ENCODE measurements at regions not wholly inside any gene's neighbourhood (a gene's known extent, or its start where the extent isn't known, plus 50 kb on each side); places are given as distances from the start of the nearest gene placed in this dataset.

- Mint-ChIP-seq H3K9me3 (peaks cover 0 to 2% of the 10 kb centered on the region in 2 experiments; a peak in 2 of 5 replicates), H3K27ac (peak overlapping the region in 2 of 3 experiments; percentile 42 to 83; a peak in 1 of 7 replicates), H3K27me3 (ENCODE audit: low read depth) (no peaks in the 10 kb centered on the region; the same call in 1 of the 2 replicates), H3K4me1 (peaks cover 3 to 4% of the 10 kb centered on the region in 2 experiments; a peak in 3 of 4 replicates), H3K4me3 (no peak overlapping the region), H3K36me3 (ENCODE audit: insufficient read depth in 1 of 3, low read depth in 3 of 3) (peaks cover 0 to 5% (median 2%) of the 10 kb centered on the region in 3 experiments; a peak in 3 of 7 replicates)
- Histone ChIP-seq H4K5ac (ENCODE audit: insufficient read length, low read depth, low read length) (no peak overlapping the region), H2BK120ac (ENCODE audit: low read depth, low read length, poor library complexity, severe bottlenecking) (no peak overlapping the region), H3K27ac (ENCODE audit: insufficient read length, low read depth, low read length) (no peak overlapping the region), H3K27me3 (ENCODE audit: insufficient read depth, low read length) (no peaks in the 10 kb centered on the region), H3K23me2 (ENCODE audit: insufficient read length, low read depth, low read length, poor library complexity, severe bottlenecking) (no peaks in the 10 kb centered on the region), H2BK12ac (ENCODE audit: insufficient read length, low read depth, low read length) (no peak overlapping the region), H4K20me1 (ENCODE audit: control insufficient read depth, insufficient read depth, insufficient read length) (peaks cover under 1% of the 10 kb centered on the region), H3K56ac (ENCODE audit: insufficient read length, low read depth, low read length) (no peak overlapping the region), H3K79me1 (ENCODE audit: insufficient read depth, low read depth, low read length, poor library complexity, severe bottlenecking) (no peaks in the 10 kb centered on the region), H3K18ac (ENCODE audit: insufficient read length, low read depth, low read length) (no peak overlapping the region), H2BK15ac (ENCODE audit: low read depth, low read length) (no peak overlapping the region), H4K8ac (replicated peaks; ENCODE audit: insufficient read length, low read depth, low read length) (no peak overlapping the region), H3K9ac (ENCODE audit: extremely low read depth, insufficient read length, low read length) (no peak overlapping the region), H3K4me2 (ENCODE audit: insufficient read depth, insufficient read length, low read length) (no peak overlapping the region), H2AFZ (ENCODE audit: low read length) (no peak overlapping the region), H2BK5ac (ENCODE audit: insufficient read length, low read length) (no peak overlapping the region), H3K14ac (ENCODE audit: insufficient read depth, low read length) (peak overlapping the region; percentile 40; the same call in 1 of the 2 replicates), H2AK5ac (ENCODE audit: insufficient read length, low read length) (no peak overlapping the region), H4K91ac (ENCODE audit: insufficient read length, low read depth, low read length) (no peak overlapping the region), H3K79me2 (ENCODE audit: insufficient read depth, low read length) (no peaks in the 10 kb centered on the region), H3K4ac (ENCODE audit: low read depth, low read length) (no peak overlapping the region), H2BK20ac (ENCODE audit: low read depth, low read length, poor library complexity, severe bottlenecking) (no peak overlapping the region), H3K23ac (ENCODE audit: insufficient read length, low read depth, low read length) (no peak overlapping the region), H3K4me1 (ENCODE audit: insufficient read depth, low read length) (no peaks in the 10 kb centered on the region), H3T11ph (ENCODE audit: low read length) (no peak overlapping the region), H3K9me3 (ENCODE audit: control insufficient read depth, low read depth, low read length) (no peaks in the 10 kb centered on the region)
- no CpG with 5 or more reads among the region's 3 CpGs for WGBS (ENCODE audit: extremely low coverage, insufficient read length, low lambda C conversion rate)
- TF ChIP-seq CTCF (conservative IDR thresholded peaks at IDR 0.05), result no peak
- DNase-seq, result no peak
These were observed 216.2 kb downstream of the CEP135 start for GRCh38 chr4:56164907-56165306.

All from H9 (cell line).